Nephron progenitor cell (in vitro differentiated cells): ENCODE measurements at regions not wholly inside any gene's neighbourhood (a gene's known extent, or its start where the extent isn't known, plus 50 kb on each side); places are given as distances from the start of the nearest gene placed in this dataset.

ENCODE experiments used
- DNase-seq: peaks from one replicate; pipeline ENCODE4 v3.0.0; 2021
- H3K27ac Mint-ChIP-seq: 2 replicates; pipeline ENCODE4 v1.8.0; 2021; ENCODE audit warnings: mild to moderate bottlenecking, moderate library complexity, mixed read lengths
- H3K27me3 Mint-ChIP-seq: 2 replicates; pipeline ENCODE4 v1.8.0; 2021; ENCODE audit warnings: mild to moderate bottlenecking, low read depth, mixed read lengths; ENCODE audit not compliant: poor library complexity
- H3K36me3 Mint-ChIP-seq: 2 replicates; pipeline ENCODE4 v1.8.0; 2021; ENCODE audit warnings: low read depth, mixed read lengths
- H3K4me1 Mint-ChIP-seq: 2 replicates; pipeline ENCODE4 v1.8.0; 2021; ENCODE audit warnings: mixed read lengths
- H3K4me3 Mint-ChIP-seq: 2 replicates; pipeline ENCODE4 v1.8.0; 2021; ENCODE audit warnings: mild to moderate bottlenecking, moderate library complexity, mixed read lengths
- H3K9me3 Mint-ChIP-seq: 2 replicates; pipeline ENCODE4 v1.8.0; 2021; ENCODE audit warnings: mild to moderate bottlenecking, moderate library complexity, mixed read lengths
- TF ChIP-seq, protein P1 (sequence below): fragments of 200-600 bp; sonication (generic); IDR thresholded peaks from 2 replicates; pipeline ENCODE4 v1.5.0; 2021; ENCODE audit warnings: antibody characterized with exemption

DNA sequence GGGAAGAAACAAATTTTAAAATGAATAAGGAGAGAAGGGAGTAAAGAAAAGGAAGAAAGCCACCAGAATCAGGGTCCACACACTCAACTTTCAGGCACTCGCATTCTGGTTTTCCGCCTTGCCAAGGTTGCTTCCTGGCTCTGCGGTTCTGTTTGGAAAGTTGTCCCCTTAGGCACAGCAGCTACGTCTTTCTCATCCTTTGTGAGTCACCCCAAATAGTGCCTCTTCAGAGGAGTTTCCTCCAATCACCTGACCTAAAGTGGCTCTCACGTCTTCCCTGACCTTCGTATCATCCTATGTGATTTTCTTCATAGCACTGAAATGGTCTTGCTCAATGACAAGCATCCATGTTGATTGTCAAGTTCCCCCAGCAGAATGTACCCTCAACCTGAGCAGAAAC lies 99.5 kb upstream of the TMCC3 start:
- TF ChIP-seq, protein P1, sequence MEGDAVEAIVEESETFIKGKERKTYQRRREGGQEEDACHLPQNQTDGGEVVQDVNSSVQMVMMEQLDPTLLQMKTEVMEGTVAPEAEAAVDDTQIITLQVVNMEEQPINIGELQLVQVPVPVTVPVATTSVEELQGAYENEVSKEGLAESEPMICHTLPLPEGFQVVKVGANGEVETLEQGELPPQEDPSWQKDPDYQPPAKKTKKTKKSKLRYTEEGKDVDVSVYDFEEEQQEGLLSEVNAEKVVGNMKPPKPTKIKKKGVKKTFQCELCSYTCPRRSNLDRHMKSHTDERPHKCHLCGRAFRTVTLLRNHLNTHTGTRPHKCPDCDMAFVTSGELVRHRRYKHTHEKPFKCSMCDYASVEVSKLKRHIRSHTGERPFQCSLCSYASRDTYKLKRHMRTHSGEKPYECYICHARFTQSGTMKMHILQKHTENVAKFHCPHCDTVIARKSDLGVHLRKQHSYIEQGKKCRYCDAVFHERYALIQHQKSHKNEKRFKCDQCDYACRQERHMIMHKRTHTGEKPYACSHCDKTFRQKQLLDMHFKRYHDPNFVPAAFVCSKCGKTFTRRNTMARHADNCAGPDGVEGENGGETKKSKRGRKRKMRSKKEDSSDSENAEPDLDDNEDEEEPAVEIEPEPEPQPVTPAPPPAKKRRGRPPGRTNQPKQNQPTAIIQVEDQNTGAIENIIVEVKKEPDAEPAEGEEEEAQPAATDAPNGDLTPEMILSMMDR: no peak
- peak overlapping the region; percentile 96 for H3K27ac Mint-ChIP-seq
- H3K9me3 Mint-ChIP-seq: peaks cover 12% of the 10 kb centered on the region
- H3K27me3 Mint-ChIP-seq: no peaks in the 10 kb centered on the region
- H3K4me1 Mint-ChIP-seq: peaks cover 82% of the 10 kb centered on the region
- H3K36me3 Mint-ChIP-seq: peaks cover 8% of the 10 kb centered on the region
- H3K4me3 Mint-ChIP-seq: peak overlapping the region; percentile 31
- no peak for DNase-seq

DNA sequence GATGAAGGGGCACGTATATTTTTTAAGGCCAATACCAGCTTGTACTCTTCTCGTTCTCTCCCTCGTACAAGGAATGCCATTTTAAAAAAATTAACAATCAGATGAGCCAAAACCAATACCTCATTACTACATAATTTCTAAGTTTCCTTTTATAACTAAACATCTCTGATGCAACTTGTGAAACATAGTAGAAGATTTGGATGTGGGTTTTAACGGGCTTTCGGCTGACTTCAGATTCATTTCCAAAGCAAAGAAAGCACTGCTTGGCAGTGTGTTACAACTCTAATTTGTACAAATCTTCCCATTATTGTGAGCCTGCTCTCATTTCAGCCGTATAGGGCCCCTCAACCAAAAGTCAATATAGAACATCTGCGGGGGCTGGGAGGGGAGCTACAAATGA lies 99.1 kb upstream of the TMCC3 start:
- Mint-ChIP-seq H3K9me3 (peaks cover 12% of the 10 kb centered on the region), H3K36me3 (peaks cover 8% of the 10 kb centered on the region), H3K4me3 (peak overlapping the region; percentile 31), H3K4me1 (peaks cover 86% of the 10 kb centered on the region), H3K27me3 (no peaks in the 10 kb centered on the region), H3K27ac (peak overlapping the region; percentile 96)
- TF ChIP-seq, protein P1: no peak
- DNase-seq: no peak

GRCh38 chr12:94748726-94749421 lies 98.5 kb upstream of the TMCC3 start:
- DNase-seq: no peak
- Mint-ChIP-seq H3K27me3 (no peaks in the 10 kb centered on the region), H3K9me3 (peaks cover 12% of the 10 kb centered on the region), H3K27ac (no peak overlapping the region), H3K4me3 (no peak overlapping the region), H3K4me1 (peaks cover 88% of the 10 kb centered on the region), H3K36me3 (peaks cover 8% of the 10 kb centered on the region)
- TF ChIP-seq, protein P1: no peak

GRCh38 chr12:94745562-94745961 lies 95.2 kb upstream of the TMCC3 start:
- TF ChIP-seq, protein P1: no peak
- Mint-ChIP-seq H3K4me1 (peaks cover 79% of the 10 kb centered on the region), H3K36me3 (peaks cover 8% of the 10 kb centered on the region), H3K4me3 (no peak overlapping the region), H3K27me3 (no peaks in the 10 kb centered on the region), H3K9me3 (peaks cover 12% of the 10 kb centered on the region), H3K27ac (peak overlapping the region; percentile 13)
- DNase-seq: no peak

DNA sequence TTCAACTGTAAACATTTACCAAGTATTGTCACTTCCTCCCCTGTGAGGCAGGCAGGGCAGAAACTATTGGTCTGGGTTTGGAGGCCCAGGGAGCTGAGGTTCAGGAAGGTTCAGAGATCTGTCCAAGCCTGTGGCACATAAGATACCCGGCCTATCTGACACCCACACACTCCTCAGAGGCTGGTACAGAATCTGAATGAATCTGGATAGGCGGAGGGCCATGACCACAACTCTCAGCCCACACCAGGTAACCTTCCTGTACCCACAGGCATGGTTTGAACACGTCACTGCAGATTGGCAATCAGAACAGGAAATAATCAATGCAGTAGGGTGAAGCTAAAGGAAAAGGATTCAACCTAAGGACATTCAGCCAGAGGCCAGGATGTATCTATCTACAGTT lies 92.8 kb upstream of the TMCC3 start:
- no peak overlapping the region for H3K4me3 Mint-ChIP-seq
- H3K36me3 Mint-ChIP-seq: peaks cover 8% of the 10 kb centered on the region
- peaks cover 8% of the 10 kb centered on the region for H3K9me3 Mint-ChIP-seq
- H3K27me3 Mint-ChIP-seq: no peaks in the 10 kb centered on the region
- no peak overlapping the region for H3K27ac Mint-ChIP-seq
- TF ChIP-seq, protein P1: no peak
- H3K4me1 Mint-ChIP-seq: peaks cover 68% of the 10 kb centered on the region
- DNase-seq: no peak
